GDM1 (cell line): ENCODE measurements at regions not wholly inside any gene's neighbourhood (a gene's known extent, or its start where the extent isn't known, plus 50 kb on each side); places are given as distances from the start of the nearest gene placed in this dataset.
A peak's percentile ranks its signal among the peaks of the same experiment; 100 is the strongest.

Experiments
- DNase-seq: peaks from one replicate; lab custom pipeline; 2025; lab: John Stamatoyannopoulos, UW

GRCh38 chr2:45141883-45142866 is 132.9 kb upstream of the SIX2 start:
- no peak for DNase-seq

GRCh38 chr2:45140675-45141074 is 131.4 kb upstream of the SIX2 start:
- DNase-seq = no peak

GRCh38 chr2:45138904-45139303 is 129.7 kb upstream of the SIX2 start:
- no peak for DNase-seq

GRCh38 chr2:45137966-45138695 is 128.9 kb upstream of the SIX2 start:
- no peak for DNase-seq

GRCh38 chr2:45134726-45135125 is 125.5 kb upstream of the SIX2 start:
- DNase-seq = peak; percentile 66

- DNase-seq = no peak
Observed at GRCh38 chr2:45134014-45134413, 124.8 kb upstream of the SIX2 start.

GRCh38 chr2:45132551-45132950 is 123.3 kb upstream of the SIX2 start:
- no peak for DNase-seq

GRCh38 chr2:45131587-45131986 is 122.3 kb upstream of the SIX2 start:
- DNase-seq = peak; percentile 11

GRCh38 chr2:45130736-45131135 is 121.5 kb upstream of the SIX2 start:
- DNase-seq = no peak

- no peak for DNase-seq
Observed at GRCh38 chr2:45128580-45128997, 119.3 kb upstream of the SIX2 start.

GRCh38 chr2:45127891-45128290 is 118.6 kb upstream of the SIX2 start:
- DNase-seq = no peak

- no peak for DNase-seq
Observed at GRCh38 chr2:45127321-45127720, 118.1 kb upstream of the SIX2 start.

- no peak for DNase-seq
Observed at GRCh38 chr2:45125232-45125631, 116.0 kb upstream of the SIX2 start.

GRCh38 chr2:45124456-45124855 is 115.2 kb upstream of the SIX2 start:
- no peak for DNase-seq

GRCh38 chr2:45123521-45124191 is 114.4 kb upstream of the SIX2 start:
- DNase-seq = no peak

- DNase-seq = no peak
Observed at GRCh38 chr2:45123065-45123464, 113.8 kb upstream of the SIX2 start.

GRCh38 chr2:45121236-45121927 is 112.1 kb upstream of the SIX2 start:
- no peak for DNase-seq

GRCh38 chr2:45120546-45120945 is 111.3 kb upstream of the SIX2 start:
- DNase-seq = no peak

GRCh38 chr2:45119855-45120254 is 110.6 kb upstream of the SIX2 start:
- no peak for DNase-seq

- no peak for DNase-seq
Observed at GRCh38 chr2:45119038-45119437, 109.8 kb upstream of the SIX2 start.

GRCh38 chr2:45117383-45117782 is 108.1 kb upstream of the SIX2 start:
- no peak for DNase-seq

GRCh38 chr2:45115181-45115580 is 105.9 kb upstream of the SIX2 start:
- DNase-seq = no peak
